Nephron (organoid): ENCODE measurements at regions not wholly inside any gene's neighbourhood (a gene's known extent, or its start where the extent isn't known, plus 50 kb on each side); places are given as distances from the start of the nearest gene placed in this dataset.
A peak's percentile ranks its signal among the peaks of the same experiment; 100 is the strongest.

Experiments used
- H3K27ac Mint-ChIP-seq, 3 experiments: 2 replicates each; pipeline ENCODE4 v1.8.0; 2020; ENCODE audit warnings: mixed read lengths in 3 of 3, mild to moderate bottlenecking in 2 of 3, moderate library complexity in 1 of 3
- H3K27me3 Mint-ChIP-seq: 2 replicates; pipeline ENCODE4 v1.8.0; 2021; ENCODE audit warnings: low read depth, mild to moderate bottlenecking, moderate library complexity, mixed read lengths
- H3K36me3 Mint-ChIP-seq: 2 replicates; pipeline ENCODE4 v1.8.0; 2020; ENCODE audit warnings: low read depth, mixed read lengths
- H3K4me1 Mint-ChIP-seq: 2 replicates; pipeline ENCODE4 v1.8.0; 2020; ENCODE audit warnings: mixed read lengths
- H3K4me3 Mint-ChIP-seq, 3 experiments: 2 replicates each; pipeline ENCODE4 v1.8.0; 2020; ENCODE audit warnings: mild to moderate bottlenecking in 3 of 3, mixed read lengths in 3 of 3, moderate library complexity in 2 of 3
- H3K9me3 Mint-ChIP-seq: 2 replicates; pipeline ENCODE4 v1.8.0; 2020; ENCODE audit warnings: mixed read lengths
- CTCF ChIP-seq, 3 experiments: fragments of 200-600 bp; sonication (generic); IDR thresholded peaks; one replicate each; pipeline ENCODE4 v1.5.0; 2021; ENCODE audit warnings: antibody characterized with exemption in 3 of 3; ENCODE audit not compliant: unreplicated experiment in 3 of 3

GRCh38 chr2:234139755-234140154, 89.3 kb downstream of the SPP2 start:
- peaks cover 7% of the 10 kb centered on the region for H3K9me3 Mint-ChIP-seq
- no peaks in the 10 kb centered on the region for H3K36me3 Mint-ChIP-seq
- H3K4me1 Mint-ChIP-seq, result peaks cover 11% of the 10 kb centered on the region
- no peak overlapping the region for H3K27ac Mint-ChIP-seq
- no peak overlapping the region for H3K4me3 Mint-ChIP-seq
- no peak for TF ChIP-seq CTCF (IDR thresholded peaks at IDR 0.05; ENCODE audit: unreplicated experiment in 3 of 3)
- peaks cover 8% of the 10 kb centered on the region for H3K27me3 Mint-ChIP-seq

GRCh38 chr2:234138836-234139235, 88.3 kb downstream of the SPP2 start:
- H3K4me3 Mint-ChIP-seq, result no peak overlapping the region
- peaks cover 11% of the 10 kb centered on the region for H3K4me1 Mint-ChIP-seq
- H3K27ac Mint-ChIP-seq, result no peak overlapping the region
- H3K27me3 Mint-ChIP-seq, result peaks cover 8% of the 10 kb centered on the region
- TF ChIP-seq CTCF (IDR thresholded peaks at IDR 0.05; ENCODE audit: unreplicated experiment in 3 of 3), result no peak
- no peaks in the 10 kb centered on the region for H3K36me3 Mint-ChIP-seq
- peaks cover 7% of the 10 kb centered on the region for H3K9me3 Mint-ChIP-seq

GRCh38 chr2:234137400-234138014, 87.0 kb downstream of the SPP2 start:
- H3K4me1 Mint-ChIP-seq, result peaks cover 18% of the 10 kb centered on the region
- H3K36me3 Mint-ChIP-seq, result no peaks in the 10 kb centered on the region
- H3K4me3 Mint-ChIP-seq, result no peak overlapping the region
- TF ChIP-seq CTCF (IDR thresholded peaks at IDR 0.05; ENCODE audit: unreplicated experiment in 3 of 3), result no peak
- H3K9me3 Mint-ChIP-seq, result peaks cover 7% of the 10 kb centered on the region
- H3K27me3 Mint-ChIP-seq, result peaks cover 3% of the 10 kb centered on the region
- peak overlapping the region in 1 of 3 experiments; percentile 62 for H3K27ac Mint-ChIP-seq

GRCh38 chr2:234136461-234136860, 86.0 kb downstream of the SPP2 start:
- H3K4me1 Mint-ChIP-seq, result peaks cover 18% of the 10 kb centered on the region
- H3K36me3 Mint-ChIP-seq, result no peaks in the 10 kb centered on the region
- H3K27me3 Mint-ChIP-seq, result peaks cover 3% of the 10 kb centered on the region
- peak overlapping the region in 1 of 3 experiments; percentile 49 for H3K4me3 Mint-ChIP-seq
- TF ChIP-seq CTCF (IDR thresholded peaks at IDR 0.05; ENCODE audit: unreplicated experiment in 3 of 3), result peak in 1 of 3 experiments; percentile 18
- peaks cover 7% of the 10 kb centered on the region for H3K9me3 Mint-ChIP-seq
- H3K27ac Mint-ChIP-seq, result peak overlapping the region; percentile 82 to 92 (median 91)

- Mint-ChIP-seq H3K36me3 (no peaks in the 10 kb centered on the region), H3K27ac (peak overlapping the region; percentile 82 to 92 (median 91)), H3K4me3 (peak overlapping the region in 2 of 3 experiments; percentile 36 to 53), H3K9me3 (peaks cover 5% of the 10 kb centered on the region), H3K27me3 (peaks cover 3% of the 10 kb centered on the region), H3K4me1 (peaks cover 25% of the 10 kb centered on the region)
- TF ChIP-seq CTCF (IDR thresholded peaks at IDR 0.05; ENCODE audit: unreplicated experiment in 3 of 3), result peak; percentile 85 to 89 (median 88)
These were observed 85.3 kb downstream of the SPP2 start for GRCh38 chr2:234135750-234136221.

GRCh38 chr2:234134496-234134895, 84.0 kb downstream of the SPP2 start:
- Mint-ChIP-seq H3K27ac (no peak overlapping the region), H3K4me1 (peaks cover 27% of the 10 kb centered on the region), H3K9me3 (no peaks in the 10 kb centered on the region), H3K36me3 (no peaks in the 10 kb centered on the region), H3K4me3 (no peak overlapping the region), H3K27me3 (peaks cover 3% of the 10 kb centered on the region)
- no peak for TF ChIP-seq CTCF (IDR thresholded peaks at IDR 0.05; ENCODE audit: unreplicated experiment in 3 of 3)
